K562 (cell line): ENCODE measurements at regions not wholly inside any gene's neighbourhood (a gene's known extent, or its start where the extent isn't known, plus 50 kb on each side); places are given as distances from the start of the nearest gene placed in this dataset.
A peak's percentile ranks its signal among the peaks of the same experiment; 100 is the strongest.

Source experiments
- ATAC-seq: fragments of 200-7000 bp; cut with Tn5 transposase; 3 replicates; pipeline ENCODE4 v1.9.1; 2020; ENCODE audit warnings: moderate library complexity
- BruUV-seq: library from RNA; stranded (reverse); fragments of 400-500 nt; replicated peaks from 2 replicates; lab custom pipeline; 2021; lab: Mats Ljungman, UMichigan
- CTCF ChIA-PET: fragments of 300-600 bp; formaldehyde crosslinking; extraction: SDS; loops from one replicate; lab custom pipeline; 2021; ENCODE audit warnings: low intra/inter-chr PET ratio; lab: Yijun Ruan, JAX
- POLR2A ChIA-PET: fragments of 300-600, 350-650 bp; sonication (Branson Sonifier 250); formaldehyde crosslinking; extraction: SDS; loops from one replicate; lab custom pipeline; 2021; ENCODE audit warnings: antibody characterized with exemption, inconsistent platforms; lab: Yijun Ruan, JAX
- DNase-seq, 4 experiments: peaks; one replicate each; pipeline versions ENCODE4 v3.0.0 to v3.0.0-alpha.2; 2011 to 2018; ENCODE audit warnings: low spot score in 3 of 4, mixed read lengths in 3 of 4; ENCODE audit errors: extremely low read depth in 1 of 4
- FAIRE-seq: peaks from 2 replicates; lab custom pipeline; 2011; peaks lifted over from hg19 to GRCh38; lab: Jason Lieb, UNC
- H2AFZ ChIP-seq: 2 replicates; pipeline ENCODE4 v1.6.0; 2011; ENCODE audit warnings: low read depth, low read length, control low read depth, inconsistent platforms
- H3K27ac ChIP-seq: fragments of 200-600 bp; 3 replicates; pipeline ENCODE4 v1.8.0; 2011; ENCODE audit warnings: low read depth, mild to moderate bottlenecking, control low read depth, inconsistent platforms, low read length, moderate library complexity, mixed read lengths; ENCODE audit errors: extremely low read depth
- H3K27me3 ChIP-seq, 2 experiments: fragments of 300-600 bp in 1 of 2; 2 replicates in 1 of 2; 3 replicates in 1 of 2; pipeline versions ENCODE4 v1.6.0 to v1.8.0; 2011; ENCODE audit warnings: inconsistent platforms in 2 of 2, low read length in 2 of 2, mild to moderate bottlenecking in 1 of 2, mixed read lengths in 1 of 2, moderate library complexity in 1 of 2; ENCODE audit not compliant: control insufficient read depth in 2 of 2, insufficient read depth in 2 of 2
- H3K36me3 ChIP-seq: fragments of 300-600 bp; 3 replicates; pipeline ENCODE4 v1.8.0; 2011; ENCODE audit warnings: mild to moderate bottlenecking, low read length, inconsistent platforms; ENCODE audit not compliant: control insufficient read depth, insufficient read depth
- H3K4me1 ChIP-seq, 2 experiments: fragments of 200-600 bp in 1 of 2; replicated peaks in 1 of 2; 2 replicates in 1 of 2; 3 replicates in 1 of 2; pipeline versions ENCODE4 v1.5.1 to v1.8.0; 2011; ENCODE audit warnings: inconsistent platforms in 2 of 2, low read length in 2 of 2, mild to moderate bottlenecking in 1 of 2, mixed read lengths in 1 of 2, moderate library complexity in 1 of 2; ENCODE audit not compliant: control insufficient read depth in 2 of 2, insufficient read depth in 2 of 2
- H3K4me2 ChIP-seq: 2 replicates; pipeline ENCODE4 v1.6.1; 2011; ENCODE audit warnings: low read length, control low read depth, inconsistent platforms, mixed read lengths; ENCODE audit not compliant: insufficient read depth
- H3K4me3 ChIP-seq: fragments of 200-600 bp; sonication (generic), shearing (Covaris generic); 2 replicates; pipeline ENCODE4 v1.5.1; 2016; ENCODE audit warnings: control low read depth, inconsistent platforms
- H3K79me2 ChIP-seq: fragments of 200-600 bp; 3 replicates; pipeline ENCODE4 v1.8.0; 2011; ENCODE audit warnings: low read length, inconsistent platforms; ENCODE audit not compliant: control insufficient read depth, insufficient read depth
- H3K9ac ChIP-seq, 2 experiments: 2 replicates each; pipeline versions ENCODE4 v1.6.0 to v1.6.1; 2011; ENCODE audit warnings: low read depth in 2 of 2, low read length in 2 of 2, control low read depth in 1 of 2, inconsistent platforms in 1 of 2, mild to moderate bottlenecking in 1 of 2, mixed read lengths in 1 of 2; ENCODE audit not compliant: insufficient read depth in 1 of 2
- H3K9me1 ChIP-seq: one replicate; pipeline ENCODE4 v1.6.0; 2011; ENCODE audit warnings: inconsistent platforms, mild to moderate bottlenecking, low read length, moderate library complexity; ENCODE audit not compliant: control insufficient read depth, insufficient read depth
- H3K9me3 ChIP-seq: replicated peaks from 2 replicates; pipeline ENCODE4 v1.5.1; 2011; ENCODE audit warnings: low read depth, low read length, inconsistent platforms; ENCODE audit not compliant: control insufficient read depth, insufficient read depth
- H4K20me1 ChIP-seq: replicated peaks from 2 replicates; pipeline ENCODE4 v1.6.1; 2011; ENCODE audit warnings: low read length, inconsistent platforms, mixed read lengths; ENCODE audit not compliant: control insufficient read depth, insufficient read depth
- BCOR ChIP-seq: fragments of 450-650 bp; IDR thresholded peaks from 2 replicates; pipeline ENCODE4 v1.6.1; 2016
- CBFB ChIP-seq: sonication (generic); formaldehyde crosslinking; IDR thresholded peaks from 2 replicates; pipeline ENCODE4 v1.4.0; 2020; ENCODE audit warnings: mild to moderate bottlenecking, missing genetic modification reagents
- CBX3 ChIP-seq, 2 experiments: IDR thresholded peaks; 1 replicate in 1 of 2; 2 replicates in 1 of 2; pipeline ENCODE4 v1.6.1; 2012; ENCODE audit warnings: inconsistent platforms in 2 of 2, low read length in 2 of 2, borderline replicate concordance in 1 of 2, control low read depth in 1 of 2
- CBX5 ChIP-seq: IDR thresholded peaks from 2 replicates; pipeline ENCODE4 v1.6.1; 2014; ENCODE audit warnings: low read depth, borderline replicate concordance
- CHCHD3 ChIP-seq: fragments of 250-450 bp; sonication (Bioruptor Pico); IDR thresholded peaks from 2 replicates; pipeline ENCODE4 v2.1.2; 2022; ENCODE audit warnings: mild to moderate bottlenecking
- ELF1 ChIP-seq: fragments of 200-800 bp; sonication (Bioruptor generic); IDR thresholded peaks from 2 replicates; pipeline ENCODE4 v1.6.1; 2016; ENCODE audit warnings: missing genetic modification characterization, missing compliant biosample characterization
- KDM4B ChIP-seq, 2 experiments: fragments of 450-650 bp in 1 of 2; sonication (generic) in 1 of 2; IDR thresholded peaks; 2 replicates each; pipeline ENCODE4 v1.6.1; 2016 to 2017; ENCODE audit warnings: borderline replicate concordance in 2 of 2, antibody characterized with exemption in 1 of 2, low read depth in 1 of 2, mild to moderate bottlenecking in 1 of 2
- NR2C1 ChIP-seq, 2 experiments: fragments of 450-650 bp; IDR thresholded peaks; 2 replicates each; pipeline ENCODE4 v1.6.1; 2017; ENCODE audit warnings: mild to moderate bottlenecking in 2 of 2, antibody characterized with exemption in 1 of 2, inconsistent platforms in 1 of 2, missing compliant biosample characterization in 1 of 2, missing genetic modification characterization in 1 of 2
- POLR2H ChIP-seq: IDR thresholded peaks from 2 replicates; pipeline ENCODE4 v1.6.1; 2016; ENCODE audit warnings: missing genetic modification characterization, low read depth, mild to moderate bottlenecking, control low read depth, missing compliant biosample characterization, moderate library complexity
- POLR3A ChIP-seq: IDR thresholded peaks from 2 replicates; pipeline ENCODE4 v1.6.1; 2011; ENCODE audit warnings: borderline replicate concordance, mild to moderate bottlenecking, moderate library complexity; ENCODE audit not compliant: insufficient read length, insufficient read depth; ENCODE audit errors: extremely low read depth
- PPARD ChIP-seq: fragments of 250-450 bp; sonication (Bioruptor Pico); IDR thresholded peaks from 2 replicates; pipeline ENCODE4 v1.8.0; 2022; ENCODE audit warnings: inconsistent platforms, mild to moderate bottlenecking, moderate library complexity
- PTRF ChIP-seq: fragments of 450-650 bp; IDR thresholded peaks from 2 replicates; pipeline ENCODE4 v1.6.1; 2016; ENCODE audit warnings: mild to moderate bottlenecking, missing genetic modification characterization, missing compliant biosample characterization
- SAFB ChIP-seq: fragments of 200-400 bp; formaldehyde crosslinking; IDR thresholded peaks from 2 replicates; pipeline ENCODE4 v1.6.1; 2017; ENCODE audit warnings: low read depth, low read length, borderline replicate concordance
- TRIM28 ChIP-seq: fragments of 450-650 bp; IDR thresholded peaks from 2 replicates; pipeline ENCODE4 v1.6.1; 2017
- U2AF1 ChIP-seq: fragments of 200-400 bp; formaldehyde crosslinking; optimal IDR thresholded peaks from 2 replicates; pipeline ENCODE3; 2017; ENCODE audit warnings: mild to moderate bottlenecking, low read depth, low read length, moderate library complexity
- ZNF134 ChIP-seq: fragments of 250-450 bp; sonication (Bioruptor Pico); conservative IDR thresholded peaks from 2 replicates; pipeline ENCODE4 v1.4.0; 2020
- WGBS: fragments of 100-300 bp; shearing (Covaris generic); methylation state at CpG from one replicate; pipeline ENCODE4 v1.1.6; 2016; ENCODE audit warnings: low coverage, mixed read lengths; ENCODE audit not compliant: insufficient coverage; ENCODE audit errors: missing lambda C conversion rate; 5-methylcytosine and 5-hydroxymethylcytosine counted together
- in situ Hi-C: fragments of 300-500 bp; cut with MboI; formaldehyde crosslinking; loops from 4 replicates; pipeline ENCODE4 v1.15.0; 2018; ENCODE audit warnings: inconsistent platforms, mixed read lengths
- intact Hi-C: fragments of 100-400 bp; cut with micrococcal nuclease; formaldehyde crosslinking; loops from 2 replicates; pipeline ENCODE4 v1.14.2; 2022
- TF ChIP-seq, protein P1 (sequence below): fragments of 450-650 bp; formaldehyde crosslinking; IDR thresholded peaks from 2 replicates; pipeline ENCODE4 v1.4.0; 2022; ENCODE audit warnings: missing genetic modification characterization
- TF ChIP-seq, protein P2 (sequence below): fragments of 150-350 bp; IDR thresholded peaks from 2 replicates; pipeline ENCODE4 v1.6.1; 2014; ENCODE audit warnings: low read depth, mild to moderate bottlenecking, low read length, borderline replicate concordance

DNA sequence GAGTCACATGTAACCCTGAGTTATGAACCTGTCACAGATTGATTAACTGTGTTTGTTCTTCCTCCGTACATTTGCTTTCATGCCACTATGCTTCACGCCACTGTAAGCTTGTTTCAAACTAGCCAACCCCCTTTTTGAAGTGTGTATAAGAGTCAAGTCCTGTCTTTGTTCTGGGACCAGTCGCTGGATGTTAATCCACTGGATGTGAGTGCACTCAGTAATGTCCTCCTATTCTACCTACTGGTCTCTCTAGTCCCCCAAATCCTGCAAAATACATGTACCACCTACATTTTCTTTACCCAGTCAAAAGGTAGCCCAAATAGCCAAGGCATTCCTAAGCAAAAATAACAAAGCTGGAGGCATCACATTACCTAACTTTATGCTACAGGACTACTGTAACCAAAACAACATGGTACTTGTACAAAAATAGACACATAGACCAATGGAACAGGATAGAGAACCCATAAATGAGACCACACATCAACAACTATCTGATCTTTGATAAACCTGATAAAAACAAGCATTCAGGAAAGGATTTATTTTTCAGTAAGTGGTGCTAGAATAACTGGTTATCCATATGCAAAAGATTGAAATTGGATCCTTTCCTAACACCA lies 1139.1 kb upstream of the SEMA6A start:
- H2AFZ ChIP-seq, result no peak overlapping the region
- H3K27ac ChIP-seq, result no peak overlapping the region
- no peaks in the 10 kb centered on the region for H3K9me3 ChIP-seq
- ChIA-PET CTCF (no interaction called here), POLR2A (no interaction called here)
- no peaks in the 10 kb centered on the region for H3K4me1 ChIP-seq
- H3K4me2 ChIP-seq, result no peak overlapping the region
- no peak overlapping the region for H3K9ac ChIP-seq
- H3K79me2 ChIP-seq, result no peaks in the 10 kb centered on the region
- in situ Hi-C loops (no loop called here), intact Hi-C loops (no loop called here)
- no peak overlapping the region for H3K4me3 ChIP-seq
- H3K9me1 ChIP-seq, result no peaks in the 10 kb centered on the region
- no peaks in the 10 kb centered on the region for H3K27me3 ChIP-seq
- ATAC-seq (no peak), DNase-seq (peak in 1 of 4 experiments; percentile 2), FAIRE-seq (no peak)
- H4K20me1 ChIP-seq, result no peaks in the 10 kb centered on the region
- BruUV-seq, result no TSS peak
- no peaks in the 10 kb centered on the region for H3K36me3 ChIP-seq
- 0% methylated on average over 3 of the region's 3 CpGs for WGBS
- TF ChIP-seq CBX5 (peak; percentile 97), ELF1 (tag) (no peak), ZNF134 (no peak), TRIM28 (peak; percentile 73), NR2C1 (IDR thresholded peaks at IDR 0.05) (no peak), NR2C1 (tag; IDR thresholded peaks at IDR 0.05) (no peak), POLR3A (no peak), PTRF (tag) (no peak), CHCHD3 (CRISPR knock-in tag) (no peak), PPARD (CRISPR knock-in tag) (no peak), CBFB (no peak), KDM4B (IDR thresholded peaks at IDR 0.05; ENCODE audit: borderline replicate concordance in 2 of 2, low read depth in 1 of 2) (no peak), CBX3 (IDR thresholded peaks at IDR 0.05; ENCODE audit: borderline replicate concordance in 1 of 2, low read length in 2 of 2) (peak; percentile 91 to 95), POLR2H (tag) (no peak), BCOR (no peak), U2AF1 (no peak), SAFB (no peak)
- TF ChIP-seq, protein P1, sequence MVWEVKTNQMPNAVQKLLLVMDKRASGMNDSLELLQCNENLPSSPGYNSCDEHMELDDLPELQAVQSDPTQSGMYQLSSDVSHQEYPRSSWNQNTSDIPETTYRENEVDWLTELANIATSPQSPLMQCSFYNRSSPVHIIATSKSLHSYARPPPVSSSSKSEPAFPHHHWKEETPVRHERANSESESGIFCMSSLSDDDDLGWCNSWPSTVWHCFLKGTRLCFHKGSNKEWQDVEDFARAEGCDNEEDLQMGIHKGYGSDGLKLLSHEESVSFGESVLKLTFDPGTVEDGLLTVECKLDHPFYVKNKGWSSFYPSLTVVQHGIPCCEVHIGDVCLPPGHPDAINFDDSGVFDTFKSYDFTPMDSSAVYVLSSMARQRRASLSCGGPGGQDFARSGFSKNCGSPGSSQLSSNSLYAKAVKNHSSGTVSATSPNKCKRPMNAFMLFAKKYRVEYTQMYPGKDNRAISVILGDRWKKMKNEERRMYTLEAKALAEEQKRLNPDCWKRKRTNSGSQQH (CRISPR knock-in tag), result no peak
- TF ChIP-seq, protein P2, sequence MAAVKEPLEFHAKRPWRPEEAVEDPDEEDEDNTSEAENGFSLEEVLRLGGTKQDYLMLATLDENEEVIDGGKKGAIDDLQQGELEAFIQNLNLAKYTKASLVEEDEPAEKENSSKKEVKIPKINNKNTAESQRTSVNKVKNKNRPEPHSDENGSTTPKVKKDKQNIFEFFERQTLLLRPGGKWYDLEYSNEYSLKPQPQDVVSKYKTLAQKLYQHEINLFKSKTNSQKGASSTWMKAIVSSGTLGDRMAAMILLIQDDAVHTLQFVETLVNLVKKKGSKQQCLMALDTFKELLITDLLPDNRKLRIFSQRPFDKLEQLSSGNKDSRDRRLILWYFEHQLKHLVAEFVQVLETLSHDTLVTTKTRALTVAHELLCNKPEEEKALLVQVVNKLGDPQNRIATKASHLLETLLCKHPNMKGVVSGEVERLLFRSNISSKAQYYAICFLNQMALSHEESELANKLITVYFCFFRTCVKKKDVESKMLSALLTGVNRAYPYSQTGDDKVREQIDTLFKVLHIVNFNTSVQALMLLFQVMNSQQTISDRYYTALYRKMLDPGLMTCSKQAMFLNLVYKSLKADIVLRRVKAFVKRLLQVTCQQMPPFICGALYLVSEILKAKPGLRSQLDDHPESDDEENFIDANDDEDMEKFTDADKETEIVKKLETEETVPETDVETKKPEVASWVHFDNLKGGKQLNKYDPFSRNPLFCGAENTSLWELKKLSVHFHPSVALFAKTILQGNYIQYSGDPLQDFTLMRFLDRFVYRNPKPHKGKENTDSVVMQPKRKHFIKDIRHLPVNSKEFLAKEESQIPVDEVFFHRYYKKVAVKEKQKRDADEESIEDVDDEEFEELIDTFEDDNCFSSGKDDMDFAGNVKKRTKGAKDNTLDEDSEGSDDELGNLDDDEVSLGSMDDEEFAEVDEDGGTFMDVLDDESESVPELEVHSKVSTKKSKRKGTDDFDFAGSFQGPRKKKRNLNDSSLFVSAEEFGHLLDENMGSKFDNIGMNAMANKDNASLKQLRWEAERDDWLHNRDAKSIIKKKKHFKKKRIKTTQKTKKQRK, result 0 out of 2 replicates have a peak, but pooled peaks have one; percentile 51
